ENCODE measurements at regions not wholly inside any gene's neighbourhood (a gene's known extent, or its start where the extent isn't known, plus 50 kb on each side); places are given as distances from the start of the nearest gene placed in this dataset.
"Not testable (repeated sequence)": the region's sequence is repeated elsewhere in the genome, so short reads cannot be mapped to it uniquely, and the experiment has no call there.

- no peak for DNase-seq (ENCODE audit: low read depth, low spot score)
Observed at GRCh38 chr2:143875295-143876233, 644.4 kb downstream of the ZEB2 start.

- no peak for DNase-seq (ENCODE audit: low read depth, low spot score)
Observed at GRCh38 chr2:143873886-143874285, 646.0 kb downstream of the ZEB2 start.

- DNase-seq (ENCODE audit: low read depth, low spot score): no peak
Observed at GRCh38 chr2:143870696-143871095, 649.2 kb downstream of the ZEB2 start.

- no peak for DNase-seq (ENCODE audit: low read depth, low spot score)
Observed at GRCh38 chr2:143856978-143857377, 662.9 kb downstream of the ZEB2 start.

- DNase-seq (ENCODE audit: low read depth, low spot score): no peak
Observed at GRCh38 chr2:143852759-143853158, 667.2 kb downstream of the ZEB2 start.

GRCh38 chr2:143850084-143850483, 669.8 kb downstream of the ZEB2 start:
- no peak for DNase-seq (ENCODE audit: low read depth, low spot score)

GRCh38 chr2:143847257-143847656, 672.7 kb downstream of the ZEB2 start:
- DNase-seq (ENCODE audit: low read depth, low spot score): no peak

- no peak for DNase-seq (ENCODE audit: low read depth, low spot score)
Observed at GRCh38 chr2:143844986-143845385, 674.9 kb downstream of the ZEB2 start.

- DNase-seq (ENCODE audit: low read depth, low spot score): no peak
Observed at GRCh38 chr2:143843686-143844085, 676.2 kb downstream of the ZEB2 start.

- DNase-seq (ENCODE audit: low read depth, low spot score): no peak
Observed at GRCh38 chr2:143842836-143843235, 677.1 kb downstream of the ZEB2 start.

GRCh38 chr2:143841935-143842334, 678.0 kb downstream of the ZEB2 start:
- no peak for DNase-seq (ENCODE audit: low read depth, low spot score)

- no peak for DNase-seq (ENCODE audit: low read depth, low spot score)
Observed at GRCh38 chr2:143840601-143841000, 679.3 kb downstream of the ZEB2 start.

GRCh38 chr2:143840194-143840593, 679.7 kb downstream of the ZEB2 start:
- DNase-seq (ENCODE audit: low read depth, low spot score): no peak

- DNase-seq (ENCODE audit: low read depth, low spot score): no peak
Observed at GRCh38 chr2:143839456-143839855, 680.5 kb downstream of the ZEB2 start.

- not testable (repeated sequence) for DNase-seq (ENCODE audit: low read depth, low spot score)
Observed at GRCh38 chr2:143837055-143837454, 682.9 kb downstream of the ZEB2 start.

- no peak for DNase-seq (ENCODE audit: low read depth, low spot score)
Observed at GRCh38 chr2:143835481-143835880, 684.4 kb downstream of the ZEB2 start.

- DNase-seq (ENCODE audit: low read depth, low spot score): no peak
Observed at GRCh38 chr2:143833015-143833660, 686.8 kb downstream of the ZEB2 start.

- no peak for DNase-seq (ENCODE audit: low read depth, low spot score)
Observed at GRCh38 chr2:143830476-143830875, 689.4 kb downstream of the ZEB2 start.

- no peak for DNase-seq (ENCODE audit: low read depth, low spot score)
Observed at GRCh38 chr2:143828763-143829537, 691.0 kb downstream of the ZEB2 start.

GRCh38 chr2:143824791-143825190, 695.1 kb downstream of the ZEB2 start:
- DNase-seq (ENCODE audit: low read depth, low spot score): no peak

- no peak for DNase-seq (ENCODE audit: low read depth, low spot score)
Observed at GRCh38 chr2:143823876-143824275, 694.7 kb downstream of the ARHGAP15 start.

GRCh38 chr2:143823296-143823695, 694.1 kb downstream of the ARHGAP15 start:
- no peak for DNase-seq (ENCODE audit: low read depth, low spot score)
